WTC11 (cell line): ENCODE measurements at regions not wholly inside any gene's neighbourhood (a gene's known extent, or its start where the extent isn't known, plus 50 kb on each side); places are given as distances from the start of the nearest gene placed in this dataset.

ENCODE experiments used
- ATAC-seq: fragments of 200-7000 bp; cut with Tn5 transposase; 2 replicates; pipeline ENCODE4 v1.10.0; 2021; ENCODE audit warnings: mild to moderate bottlenecking, moderate library complexity
- CTCF ChIA-PET: fragments of 300-600 bp; sonication (Branson Sonifier 250); formaldehyde crosslinking; loops from one replicate; lab custom pipeline; 2021; ENCODE audit warnings: antibody characterized with exemption; lab: Charles Lee
- POLR2A ChIA-PET: fragments of 350-600 bp; sonication (Branson Sonifier 250); formaldehyde crosslinking; loops from one replicate; lab custom pipeline; 2021; ENCODE audit warnings: antibody characterized with exemption; lab: Charles Lee
- DNase-seq: peaks from one replicate; pipeline ENCODE4 v3.0.0; 2021; ENCODE audit warnings: low spot score
- H3K27ac Mint-ChIP-seq: 2 replicates; pipeline ENCODE4 v1.8.0; 2021; ENCODE audit warnings: mixed read lengths
- H3K27me3 Mint-ChIP-seq: 2 replicates; pipeline ENCODE4 v1.8.0; 2021; ENCODE audit warnings: low read depth, mild to moderate bottlenecking, moderate library complexity, mixed read lengths
- H3K36me3 Mint-ChIP-seq: 2 replicates; pipeline ENCODE4 v1.8.0; 2021; ENCODE audit warnings: mixed read lengths
- H3K4me1 Mint-ChIP-seq: 2 replicates; pipeline ENCODE4 v1.8.0; 2022; ENCODE audit warnings: mixed read lengths
- H3K4me3 Mint-ChIP-seq: 2 replicates; pipeline ENCODE4 v1.8.0; 2021; ENCODE audit warnings: mild to moderate bottlenecking, moderate library complexity, mixed read lengths
- H3K9me3 Mint-ChIP-seq: 2 replicates; pipeline ENCODE4 v1.8.0; 2021; ENCODE audit warnings: mixed read lengths
- ARID4B ChIP-seq: sonication (generic); formaldehyde crosslinking; IDR thresholded peaks from 2 replicates; pipeline ENCODE4 v1.8.0; 2023; ENCODE audit warnings: missing genetic modification reagents, mild to moderate bottlenecking, borderline replicate concordance
- CTCF ChIP-seq: fragments of 200-600 bp; IDR thresholded peaks from 2 replicates; pipeline ENCODE4 v1.8.0; 2022; ENCODE audit warnings: antibody characterized with exemption
- ETV6 ChIP-seq: sonication (generic); formaldehyde crosslinking; IDR thresholded peaks from 2 replicates; pipeline ENCODE4 v1.8.1; 2022; ENCODE audit warnings: mild to moderate bottlenecking, missing genetic modification reagents
- GRHL2 ChIP-seq: fragments of 250-450 bp; sonication (Bioruptor Pico); IDR thresholded peaks from 2 replicates; pipeline ENCODE4 v1.8.0; 2022; ENCODE audit warnings: mild to moderate bottlenecking, moderate library complexity; ENCODE audit not compliant: insufficient replicate concordance, severe bottlenecking
- NR3C1 ChIP-seq: sonication (generic); formaldehyde crosslinking; conservative IDR thresholded peaks from 2 replicates; pipeline ENCODE4 v1.8.1; 2023; ENCODE audit warnings: low read depth, mild to moderate bottlenecking, missing genetic modification reagents
- PRDM15 ChIP-seq: sonication (generic); formaldehyde crosslinking; IDR thresholded peaks from 2 replicates; pipeline ENCODE4 v1.8.0; 2022; ENCODE audit warnings: missing genetic modification reagents
- SMAD4 ChIP-seq: sonication (generic); formaldehyde crosslinking; IDR thresholded peaks from 2 replicates; pipeline ENCODE4 v1.8.0; 2022; ENCODE audit warnings: mild to moderate bottlenecking, missing genetic modification reagents
- SOX15 ChIP-seq: fragments of 250-450 bp; sonication (Bioruptor Pico); IDR thresholded peaks from 2 replicates; pipeline ENCODE4 v1.9.0; 2021; ENCODE audit warnings: mild to moderate bottlenecking
- USF1 ChIP-seq: sonication (generic); formaldehyde crosslinking; IDR thresholded peaks from 2 replicates; pipeline ENCODE4 v1.8.0; 2022; ENCODE audit warnings: mild to moderate bottlenecking, missing genetic modification reagents
- ZBTB43 ChIP-seq: sonication (generic); formaldehyde crosslinking; IDR thresholded peaks from 2 replicates; pipeline ENCODE4 v1.8.1; 2023; ENCODE audit warnings: mild to moderate bottlenecking, missing genetic modification reagents
- ZNF317 ChIP-seq: sonication (generic); formaldehyde crosslinking; IDR thresholded peaks from 2 replicates; pipeline ENCODE4 v1.8.1; 2023; ENCODE audit warnings: low read depth, mild to moderate bottlenecking, moderate library complexity, missing genetic modification reagents, borderline replicate concordance
- ZNF416 ChIP-seq: fragments of 250-450 bp; sonication (Bioruptor Pico); IDR thresholded peaks from 2 replicates; pipeline ENCODE4 v1.9.0; 2021; ENCODE audit warnings: mild to moderate bottlenecking, inconsistent platforms
- TF ChIP-seq, protein P1 (sequence below): sonication (generic); formaldehyde crosslinking; IDR thresholded peaks from 2 replicates; pipeline ENCODE4 v1.8.1; 2023; ENCODE audit warnings: mild to moderate bottlenecking, missing genetic modification reagents

DNA sequence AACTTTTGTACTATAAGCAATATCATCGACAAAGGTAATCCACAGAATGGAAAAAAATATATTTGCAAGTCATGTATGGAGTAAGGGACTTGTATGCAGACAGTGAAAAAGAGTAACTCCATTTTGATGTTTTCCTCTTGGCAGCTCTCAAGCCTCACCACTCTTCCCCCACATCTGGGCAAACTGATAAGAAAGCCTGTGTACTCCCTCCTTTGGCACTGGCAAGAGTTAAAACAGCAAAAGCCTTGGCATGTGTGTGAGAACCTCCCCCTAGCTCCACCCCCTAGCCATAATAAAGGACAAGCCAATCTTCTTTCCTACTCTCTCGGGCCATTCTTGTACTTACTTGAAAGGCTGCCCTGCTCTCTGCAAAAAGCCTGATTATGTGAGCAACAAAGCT is 335.2 kb downstream of the LRATD1 start:
- CTCF ChIA-PET: no interaction called here
- DNase-seq: no peak
- Mint-ChIP-seq H3K9me3 (peaks cover 8% of the 10 kb centered on the region), H3K4me1 (0 out of 2 replicates have a peak, but pooled peaks cover 3% of the 10 kb centered on the region), H3K27me3 (no peaks in the 10 kb centered on the region)
- ATAC-seq: peak; percentile 38; the same call in 1 of the 2 replicates
- TF ChIP-seq PRDM15 (CRISPR knock-in tag) (no peak), SMAD4 (CRISPR knock-in tag) (no peak), ZBTB43 (CRISPR knock-in tag) (no peak), GRHL2 (CRISPR knock-in tag) (no peak), USF1 (CRISPR knock-in tag) (no peak)
- TF ChIP-seq, all 79 proteins: peak for 0
- no peaks in the 10 kb centered on the region for H3K36me3 Mint-ChIP-seq
- POLR2A ChIA-PET: no interaction called here
- H3K27ac Mint-ChIP-seq: no peak overlapping the region
- H3K4me3 Mint-ChIP-seq: no peak overlapping the region

DNA sequence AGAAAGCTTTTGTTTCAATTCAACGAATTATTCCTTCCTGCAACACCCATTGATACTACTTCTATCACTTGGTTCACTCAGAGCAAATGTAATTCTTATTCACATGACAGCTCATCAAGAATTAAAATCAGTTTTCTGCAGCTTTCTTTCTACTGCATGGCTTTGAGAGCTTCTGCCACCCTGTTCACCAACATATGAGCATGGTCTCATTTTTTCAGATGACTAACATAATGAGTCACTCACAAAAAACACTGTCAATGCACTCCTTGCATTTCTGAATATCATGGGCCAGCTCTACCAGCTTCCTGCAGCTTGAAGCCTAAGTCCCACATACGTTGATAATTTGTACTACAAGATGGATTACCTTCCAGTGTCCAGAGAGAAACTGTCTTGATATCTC is 342.9 kb downstream of the LRATD1 start:
- ChIA-PET POLR2A (interaction anchor here (1.2 kb wide), 1 partner anchor 13 kb away, joined by 3 read pairs; no protein-coding TSS in a partner anchor), CTCF (no interaction called here)
- peaks cover 8% of the 10 kb centered on the region for H3K9me3 Mint-ChIP-seq
- TF ChIP-seq ZNF317 (CRISPR knock-in tag) (no peak), ZNF416 (CRISPR knock-in tag) (no peak), NR3C1 (no peak), CTCF (no peak), ETV6 (no peak), ARID4B (CRISPR knock-in tag) (no peak), SOX15 (CRISPR knock-in tag) (no peak), ZBTB43 (CRISPR knock-in tag) (no peak)
- TF ChIP-seq, protein P1, sequence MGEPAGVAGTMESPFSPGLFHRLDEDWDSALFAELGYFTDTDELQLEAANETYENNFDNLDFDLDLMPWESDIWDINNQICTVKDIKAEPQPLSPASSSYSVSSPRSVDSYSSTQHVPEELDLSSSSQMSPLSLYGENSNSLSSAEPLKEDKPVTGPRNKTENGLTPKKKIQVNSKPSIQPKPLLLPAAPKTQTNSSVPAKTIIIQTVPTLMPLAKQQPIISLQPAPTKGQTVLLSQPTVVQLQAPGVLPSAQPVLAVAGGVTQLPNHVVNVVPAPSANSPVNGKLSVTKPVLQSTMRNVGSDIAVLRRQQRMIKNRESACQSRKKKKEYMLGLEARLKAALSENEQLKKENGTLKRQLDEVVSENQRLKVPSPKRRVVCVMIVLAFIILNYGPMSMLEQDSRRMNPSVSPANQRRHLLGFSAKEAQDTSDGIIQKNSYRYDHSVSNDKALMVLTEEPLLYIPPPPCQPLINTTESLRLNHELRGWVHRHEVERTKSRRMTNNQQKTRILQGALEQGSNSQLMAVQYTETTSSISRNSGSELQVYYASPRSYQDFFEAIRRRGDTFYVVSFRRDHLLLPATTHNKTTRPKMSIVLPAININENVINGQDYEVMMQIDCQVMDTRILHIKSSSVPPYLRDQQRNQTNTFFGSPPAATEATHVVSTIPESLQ (CRISPR knock-in tag): no peak
- H3K27ac Mint-ChIP-seq: no peak overlapping the region
- H3K4me3 Mint-ChIP-seq: no peak overlapping the region
- H3K4me1 Mint-ChIP-seq: peaks cover 3% of the 10 kb centered on the region; the same call in 1 of the 2 replicates
- ATAC-seq: no peak
- no peaks in the 10 kb centered on the region for H3K27me3 Mint-ChIP-seq
- no peak for DNase-seq
- no peaks in the 10 kb centered on the region for H3K36me3 Mint-ChIP-seq
